ENCODE measurements at regions not wholly inside any gene's neighbourhood (a gene's known extent, or its start where the extent isn't known, plus 50 kb on each side); places are given as distances from the start of the nearest gene placed in this dataset.
"Not testable (repeated sequence)": the region's sequence is repeated elsewhere in the genome, so short reads cannot be mapped to it uniquely, and the experiment has no call there.

DNA sequence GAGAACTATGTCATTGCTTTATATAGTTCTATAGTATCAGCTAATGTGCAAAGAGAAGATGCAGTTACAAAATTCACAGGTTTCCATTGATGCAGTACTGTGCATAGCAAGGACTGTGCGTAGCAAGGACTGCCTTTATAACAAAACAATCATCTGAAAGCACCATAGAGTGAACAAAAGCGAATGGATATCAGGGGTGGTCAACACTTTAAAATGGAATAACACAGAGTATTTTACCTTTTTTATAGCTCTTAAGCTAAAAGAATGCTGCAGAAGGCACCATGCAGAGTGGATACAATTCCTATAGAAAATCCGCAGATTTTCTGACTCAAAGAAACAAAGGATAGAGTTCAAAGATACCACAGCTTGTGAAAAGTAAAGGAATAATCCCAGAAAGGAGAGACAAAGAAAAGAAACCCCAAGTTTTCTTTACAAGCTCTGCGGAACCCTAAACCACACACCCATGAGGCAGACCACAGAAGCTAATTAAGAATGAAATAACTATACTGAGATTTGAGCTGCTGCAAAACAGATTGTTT, 229.9 kb upstream of the DTNA start:
- no peak for DNase-seq (ENCODE audit: low read depth)

GRCh38 chr18:34482204-34482603, 227.9 kb upstream of the DTNA start:
- DNase-seq (ENCODE audit: low read depth), result no peak

DNA sequence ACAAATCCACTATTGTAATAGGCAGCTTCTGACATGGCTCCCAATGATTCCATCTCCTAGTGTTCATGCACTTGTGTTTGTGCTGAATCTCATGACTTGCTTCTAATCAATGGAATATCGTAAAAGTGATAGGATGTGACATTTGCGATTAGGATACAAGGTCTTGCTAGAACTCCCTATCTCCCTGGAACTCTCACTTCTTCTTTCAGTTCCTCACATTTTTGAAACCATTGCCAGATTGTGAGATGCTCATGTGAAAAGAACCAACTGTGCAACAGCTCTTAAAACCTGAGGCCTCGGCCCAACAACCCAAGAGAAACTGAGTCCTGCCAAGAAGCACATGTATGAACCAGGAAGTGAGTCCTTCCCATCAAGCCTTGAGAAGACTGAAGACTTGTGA, 226.9 kb upstream of the DTNA start:
- DNase-seq (ENCODE audit: low read depth), result no peak

DNA sequence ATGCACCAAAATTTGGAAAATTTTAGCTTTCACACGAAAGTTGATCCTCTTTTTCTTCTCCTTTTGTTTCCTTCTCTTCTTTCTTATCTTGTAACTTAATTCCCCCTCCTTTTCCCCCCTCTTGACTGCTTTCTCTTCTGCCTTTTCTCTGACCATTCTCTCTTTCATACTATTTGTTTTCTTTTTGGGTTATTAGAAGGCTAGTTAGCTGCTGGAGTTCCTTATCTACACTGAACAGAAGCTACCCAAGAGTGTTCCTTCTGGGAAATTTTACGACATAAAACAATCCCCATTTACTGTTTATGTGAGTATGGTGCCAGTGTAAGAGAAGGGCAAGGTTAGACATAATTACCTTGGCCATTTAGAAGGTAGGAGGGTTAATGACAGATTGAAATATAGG, 218.4 kb upstream of the DTNA start:
- DNase-seq (ENCODE audit: low read depth), result no peak

- no peak for DNase-seq (ENCODE audit: low read depth)
Measured at GRCh38 chr18:34492652-34493051, 217.4 kb upstream of the DTNA start.

DNA sequence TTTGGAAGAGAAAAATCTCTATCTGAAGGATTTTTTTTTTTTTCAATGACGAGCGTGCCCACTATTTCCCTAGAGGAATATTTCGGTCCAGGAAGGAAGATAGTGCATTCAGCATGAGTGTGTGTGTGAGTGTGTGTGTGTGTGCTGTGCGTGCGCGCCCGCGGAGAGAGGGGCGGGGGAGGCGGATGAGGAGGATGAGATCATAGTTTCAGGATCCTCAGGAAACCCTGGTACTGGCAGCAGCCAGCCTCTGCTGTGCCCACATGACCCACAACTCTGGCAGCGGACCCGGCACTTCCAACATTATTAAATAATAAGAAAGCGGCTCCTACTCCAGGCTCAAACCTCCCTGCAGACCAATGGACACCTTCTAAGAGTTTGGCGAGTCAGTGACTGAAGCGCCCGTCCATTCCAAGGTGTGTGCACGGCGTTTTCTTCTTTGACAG, 217.0 kb upstream of the DTNA start:
- DNase-seq (ENCODE audit: low read depth), result peak; percentile 17

DNA sequence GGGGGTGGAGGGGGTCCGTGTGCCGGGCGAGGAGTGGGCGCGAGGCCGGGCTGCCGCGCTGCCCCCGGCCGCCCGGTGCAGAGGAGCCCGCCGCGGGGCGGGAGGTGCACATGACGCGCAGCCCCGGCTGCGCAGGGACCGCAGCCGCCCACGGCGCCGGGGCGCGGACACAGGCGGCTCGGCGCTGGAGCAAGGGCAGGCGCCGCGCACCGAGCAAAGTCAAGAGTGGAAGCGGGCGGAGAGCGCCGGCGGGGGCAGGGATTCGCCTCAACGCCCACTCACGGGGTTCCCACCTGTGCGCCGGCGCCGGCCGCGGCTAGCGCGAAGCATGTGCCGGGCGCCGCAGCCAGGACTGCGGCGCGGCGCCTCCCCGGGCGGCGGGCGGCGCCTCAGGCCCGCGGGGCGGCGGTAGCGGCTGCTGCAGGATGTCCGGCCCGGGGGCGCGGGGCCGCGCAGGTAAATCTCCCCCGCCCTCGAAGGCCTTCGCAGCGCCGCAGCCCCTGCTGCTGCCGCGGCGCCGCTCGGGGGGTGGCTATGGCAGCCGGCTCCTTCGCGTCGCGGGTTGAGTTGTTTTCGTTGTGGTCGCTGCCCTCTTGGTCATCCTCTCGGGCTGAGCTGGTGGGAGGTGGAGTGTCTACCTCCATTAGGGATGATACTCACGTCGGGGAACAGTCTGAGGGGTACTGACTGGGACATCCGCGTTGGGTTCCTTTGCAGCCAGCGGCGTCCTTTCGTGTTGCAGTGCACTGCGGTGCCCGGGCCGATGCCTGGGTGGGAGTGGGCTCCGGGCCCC, 216.3 kb upstream of the DTNA start:
- DNase-seq (ENCODE audit: low read depth), result no peak

DNA sequence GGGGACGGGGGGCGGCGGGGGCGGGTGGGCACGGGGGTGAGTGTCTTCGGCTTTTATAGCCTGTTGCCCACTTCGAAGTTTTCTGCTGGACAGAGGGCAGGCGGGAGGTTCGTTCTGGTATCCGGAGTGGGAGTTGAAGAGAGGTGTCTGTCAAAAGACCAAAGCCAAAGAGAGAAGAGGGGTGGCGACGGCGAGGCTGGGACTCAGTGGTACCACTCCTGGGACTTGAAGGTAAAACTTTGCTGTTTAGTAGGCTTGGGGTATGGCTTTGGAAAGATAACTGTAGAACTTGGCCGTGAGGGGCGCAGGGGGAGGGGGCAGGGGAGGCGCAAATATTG, 215.8 kb upstream of the DTNA start:
- no peak for DNase-seq (ENCODE audit: low read depth)

- DNase-seq (ENCODE audit: low read depth), result no peak
Measured at GRCh38 chr18:34495506-34495905, 214.6 kb upstream of the DTNA start.

- DNase-seq (ENCODE audit: low read depth), result no peak
Measured at GRCh38 chr18:34501553-34501952, 208.5 kb upstream of the DTNA start.

GRCh38 chr18:34506198-34506597, 203.9 kb upstream of the DTNA start:
- no peak for DNase-seq (ENCODE audit: low read depth)

DNA sequence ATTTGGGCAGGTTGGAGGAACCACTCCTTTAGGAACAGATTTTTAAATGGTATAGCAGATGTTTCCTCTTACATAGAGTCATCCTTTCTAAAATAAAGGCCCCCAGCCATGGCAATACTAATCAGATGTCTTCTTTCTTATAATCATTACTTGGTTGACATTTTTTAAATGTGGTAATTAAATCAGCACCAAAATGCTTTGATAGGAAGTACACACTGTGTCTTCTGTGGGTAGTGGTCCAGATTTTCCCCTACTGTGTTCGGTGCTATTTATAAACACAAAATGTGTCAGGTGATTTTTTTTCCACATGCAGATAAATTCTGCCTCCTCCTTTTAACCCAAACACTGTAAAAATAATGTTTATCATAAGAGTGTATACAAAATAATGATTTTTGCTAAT, 200.9 kb upstream of the DTNA start:
- DNase-seq (ENCODE audit: low read depth), result no peak

GRCh38 chr18:34509879-34510586, 200.1 kb upstream of the DTNA start:
- DNase-seq (ENCODE audit: low read depth), result no peak

GRCh38 chr18:34510926-34511325, 199.2 kb upstream of the DTNA start:
- DNase-seq (ENCODE audit: low read depth), result no peak

DNA sequence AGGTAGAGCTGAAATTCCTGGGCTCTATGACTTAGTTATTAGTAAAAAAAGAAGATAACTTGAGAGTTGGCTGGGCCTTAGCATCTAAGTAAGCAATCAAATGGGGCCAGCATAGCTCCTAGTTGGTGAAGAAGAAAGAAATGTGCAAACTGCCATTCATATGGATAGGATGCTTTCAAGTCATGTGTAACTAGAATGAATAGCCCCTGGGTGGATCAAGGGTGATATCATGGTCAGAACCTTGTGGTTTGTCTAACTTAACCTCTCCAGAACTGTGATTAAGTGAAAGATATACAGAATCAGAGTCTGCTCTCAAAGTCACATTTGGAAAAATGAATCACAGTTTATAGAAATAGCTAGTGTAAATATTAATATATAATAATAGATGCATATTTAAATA, 198.7 kb upstream of the DTNA start:
- DNase-seq (ENCODE audit: low read depth), result no peak

- no peak for DNase-seq (ENCODE audit: low read depth)
Measured at GRCh38 chr18:34511879-34512278, 198.2 kb upstream of the DTNA start.

GRCh38 chr18:34514238-34514637, 195.9 kb upstream of the DTNA start:
- no peak for DNase-seq (ENCODE audit: low read depth)

- DNase-seq (ENCODE audit: low read depth), result no peak
Measured at GRCh38 chr18:34514957-34515356, 195.1 kb upstream of the DTNA start.

GRCh38 chr18:34516355-34516754, 193.7 kb upstream of the DTNA start:
- not testable (repeated sequence) for DNase-seq (ENCODE audit: low read depth)

DNA sequence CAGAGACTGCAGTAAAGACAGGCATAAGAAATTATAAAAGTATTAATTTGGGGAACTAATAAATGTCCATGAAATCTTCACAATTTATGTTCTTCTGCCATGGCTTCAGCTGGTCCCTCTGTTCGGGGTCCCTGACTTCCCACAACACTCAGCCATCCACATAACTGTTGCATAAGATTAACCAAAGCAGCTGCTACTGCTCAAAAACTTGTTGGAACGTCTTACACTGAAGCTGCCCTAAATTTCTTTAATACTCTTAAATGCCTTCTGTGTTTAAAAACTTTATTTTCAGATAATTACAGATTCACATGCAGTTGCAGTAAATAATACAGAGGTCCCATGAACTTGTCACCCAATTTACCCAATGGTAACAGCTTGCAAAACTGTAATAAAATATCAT, 193.1 kb upstream of the DTNA start:
- not testable (repeated sequence) for DNase-seq (ENCODE audit: low read depth)

- no peak for DNase-seq (ENCODE audit: low read depth)
Measured at GRCh38 chr18:34521040-34521439, 189.1 kb upstream of the DTNA start.

GRCh38 chr18:34522603-34523002, 187.5 kb upstream of the DTNA start:
- DNase-seq (ENCODE audit: low read depth), result no peak

GRCh38 chr18:34525244-34525643, 184.9 kb upstream of the DTNA start:
- DNase-seq (ENCODE audit: low read depth), result no peak

- no peak for DNase-seq (ENCODE audit: low read depth)
Measured at GRCh38 chr18:34528177-34528576, 181.9 kb upstream of the DTNA start.

Data from fibroblast of the conjunctiva (primary cell).